Tibial nerve (tissue), 4 donors: ENCODE measurements at regions not wholly inside any gene's neighbourhood (a gene's known extent, or its start where the extent isn't known, plus 50 kb on each side); places are given as distances from the start of the nearest gene placed in this dataset.

Experiments used
- DNase-seq, 2 donors: peaks; one replicate each; pipeline ENCODE4 v3.0.0-alpha.2; 2019; ENCODE audit warnings: low spot score in 2 of 2
- H3K27ac ChIP-seq, 4 donors: fragments of 200-600 bp; sonication (generic) in 3 of 4; one replicate each; pipeline ENCODE4 v1.5.1; 2017 to 2019; ENCODE audit warnings: mild to moderate bottlenecking in 1 of 4
- H3K27me3 ChIP-seq, 2 donors: fragments of 200-600 bp; sonication (generic) in 1 of 2; one replicate each; pipeline versions ENCODE4 v1.5.1 to v1.6.0; 2017 to 2019
- H3K36me3 ChIP-seq, 3 donors: fragments of 200-600 bp; sonication (generic); one replicate each; pipeline ENCODE4 v1.5.1; 2018 to 2019
- H3K4me1 ChIP-seq, 4 donors: fragments of 200-600 bp; sonication (generic) in 3 of 4; one replicate each; pipeline ENCODE4 v1.5.1; 2017 to 2019
- H3K4me3 ChIP-seq, 4 donors: fragments of 200-600 bp; sonication (generic) in 3 of 4; one replicate each; pipeline ENCODE4 v1.5.1; 2017 to 2019; ENCODE audit warnings: mild to moderate bottlenecking in 1 of 4, moderate library complexity in 1 of 4
- H3K9me3 ChIP-seq, 4 donors: fragments of 200-600 bp; sonication (generic) in 3 of 4; one replicate each; pipeline ENCODE4 v1.5.1; 2017 to 2019
- CTCF ChIP-seq, 5 experiments: fragments of 200-600 bp in 3 of 5; fragments of 450-650 bp in 2 of 5; sonication (generic) in 3 of 5; IDR thresholded peaks; one replicate each; pipeline ENCODE4 v1.5.1; 2016 to 2019; ENCODE audit warnings: antibody characterized with exemption in 5 of 5, mild to moderate bottlenecking in 3 of 5, moderate library complexity in 2 of 5
- EP300 ChIP-seq, 2 donors: sonication (generic); formaldehyde crosslinking; IDR thresholded peaks; one replicate each; pipeline ENCODE4 v1.6.1; 2017; ENCODE audit warnings: antibody characterized with exemption in 2 of 2, mild to moderate bottlenecking in 1 of 2
- POLR2A ChIP-seq, 2 donors: fragments of 450-650 bp; IDR thresholded peaks; one replicate each; pipeline ENCODE4 v1.6.1; 2017; ENCODE audit warnings: antibody characterized with exemption in 2 of 2, mild to moderate bottlenecking in 2 of 2, moderate library complexity in 2 of 2
- WGBS, 2 donors: methylation state at CpG; one replicate each; pipeline ENCODE4 v1.1.5; 2018; 5-methylcytosine and 5-hydroxymethylcytosine counted together

- H3K4me3 ChIP-seq, result no peak overlapping the region
- H3K9me3 ChIP-seq, result no peaks in the 10 kb centered on the region
- no peaks in the 10 kb centered on the region for H3K27me3 ChIP-seq
- no peak for TF ChIP-seq POLR2A (IDR thresholded peaks at IDR 0.05)
- TF ChIP-seq CTCF (IDR thresholded peaks at IDR 0.05), result no peak
- no peak for TF ChIP-seq EP300 (IDR thresholded peaks at IDR 0.05)
- WGBS, 2 donors, result 66 to 69% methylated on average over 6 of the region's 6 CpGs
- DNase-seq, result no peak
- H3K4me1 ChIP-seq, result no peaks in the 10 kb centered on the region
- no peak overlapping the region for H3K27ac ChIP-seq
- H3K36me3 ChIP-seq, result no peaks in the 10 kb centered on the region
Measured at GRCh38 chr1:31497601-31498000, 78.7 kb upstream of the TINAGL1 start.

GRCh38 chr1:31498376-31499040, 77.8 kb upstream of the TINAGL1 start:
- Histone ChIP-seq H3K4me1 (no peaks in the 10 kb centered on the region), H3K9me3 (no peaks in the 10 kb centered on the region), H3K27ac (no peak overlapping the region), H3K4me3 (no peak overlapping the region), H3K36me3 (no peaks in the 10 kb centered on the region), H3K27me3 (peaks cover 0 to under 1% of the 10 kb centered on the region in 2 donors)
- TF ChIP-seq POLR2A (IDR thresholded peaks at IDR 0.05), result no peak
- TF ChIP-seq CTCF (IDR thresholded peaks at IDR 0.05), result no peak
- no peak for TF ChIP-seq EP300 (IDR thresholded peaks at IDR 0.05)
- no peak for DNase-seq
- WGBS, 2 donors, result 87 to 90% methylated on average over 11 of the region's 11 CpGs

- Histone ChIP-seq H3K36me3 (no peaks in the 10 kb centered on the region), H3K4me3 (no peak overlapping the region), H3K27ac (no peak overlapping the region), H3K4me1 (no peaks in the 10 kb centered on the region), H3K27me3 (peaks cover 0 to 8% of the 10 kb centered on the region in 2 donors), H3K9me3 (no peaks in the 10 kb centered on the region)
- no peak for TF ChIP-seq POLR2A (IDR thresholded peaks at IDR 0.05)
- no peak for DNase-seq
- WGBS, 2 donors, result 58 to 72% methylated on average over 5 of the region's 5 CpGs
Measured at GRCh38 chr1:31501505-31501904, 74.8 kb upstream of the TINAGL1 start.

GRCh38 chr1:31502253-31502652, 74.1 kb upstream of the TINAGL1 start:
- no peaks in the 10 kb centered on the region for H3K36me3 ChIP-seq
- TF ChIP-seq POLR2A (IDR thresholded peaks at IDR 0.05) (no peak), EP300 (IDR thresholded peaks at IDR 0.05) (no peak), CTCF (IDR thresholded peaks at IDR 0.05) (no peak)
- no peaks in the 10 kb centered on the region for H3K9me3 ChIP-seq
- no peak for DNase-seq
- H3K4me3 ChIP-seq, result no peak overlapping the region
- H3K4me1 ChIP-seq, result no peaks in the 10 kb centered on the region
- peaks cover 0 to 8% of the 10 kb centered on the region in 2 donors for H3K27me3 ChIP-seq
- H3K27ac ChIP-seq, result no peak overlapping the region
- WGBS, 2 donors, result 84 to 86% methylated on average over 2 of the region's 2 CpGs

GRCh38 chr1:31502926-31503511, 73.3 kb upstream of the TINAGL1 start:
- Histone ChIP-seq H3K4me3 (no peak overlapping the region), H3K9me3 (no peaks in the 10 kb centered on the region), H3K36me3 (no peaks in the 10 kb centered on the region), H3K4me1 (no peaks in the 10 kb centered on the region), H3K27ac (no peak overlapping the region), H3K27me3 (peaks cover 0 to 8% of the 10 kb centered on the region in 2 donors)
- TF ChIP-seq POLR2A (IDR thresholded peaks at IDR 0.05) (no peak), CTCF (IDR thresholded peaks at IDR 0.05) (no peak), EP300 (IDR thresholded peaks at IDR 0.05) (no peak)
- no peak for DNase-seq
- WGBS, 2 donors, result 52 to 54% methylated on average over 8 to 9 of the region's 11 CpGs
